Hematopoietic multipotent progenitor cell treated with erythropoietin and hydrocortisone succinate and interleukin-3 and kit ligand, for 15 days (in vitro differentiated cells): ENCODE measurements at regions not wholly inside any gene's neighbourhood (a gene's known extent, or its start where the extent isn't known, plus 50 kb on each side); places are given as distances from the start of the nearest gene placed in this dataset.

Experiments
- DNase-seq: peaks from one replicate; pipeline ENCODE4 v3.0.0-alpha.2; 2015; ENCODE audit warnings: low spot score

- DNase-seq: no peak
Measured at GRCh38 chr3:127396473-127396872, 108.6 kb upstream of the PRR20G start.

- no peak for DNase-seq
Measured at GRCh38 chr3:127395663-127396355, 108.0 kb upstream of the PRR20G start.

GRCh38 chr3:127394984-127395662, 107.3 kb upstream of the PRR20G start:
- DNase-seq: no peak

GRCh38 chr3:127394031-127394430, 106.2 kb upstream of the PRR20G start:
- DNase-seq: no peak

GRCh38 chr3:127393131-127393820, 105.4 kb upstream of the PRR20G start:
- DNase-seq: no peak

GRCh38 chr3:127392156-127392490, 104.3 kb upstream of the PRR20G start:
- no peak for DNase-seq

GRCh38 chr3:127391436-127392155, 103.8 kb upstream of the PRR20G start:
- no peak for DNase-seq

GRCh38 chr3:127390365-127391025, 102.6 kb upstream of the PRR20G start:
- DNase-seq: no peak

GRCh38 chr3:127389913-127390312, 102.1 kb upstream of the PRR20G start:
- DNase-seq: no peak

GRCh38 chr3:127389420-127389819, 101.6 kb upstream of the PRR20G start:
- no peak for DNase-seq

- DNase-seq: no peak
Measured at GRCh38 chr3:127388427-127388826, 100.6 kb upstream of the PRR20G start.

GRCh38 chr3:127387556-127388153, 99.8 kb upstream of the PRR20G start:
- no peak for DNase-seq

- no peak for DNase-seq
Measured at GRCh38 chr3:127387119-127387518, 99.3 kb upstream of the PRR20G start.

GRCh38 chr3:127386490-127386889, 98.6 kb upstream of the PRR20G start:
- no peak for DNase-seq

- DNase-seq: no peak
Measured at GRCh38 chr3:127385540-127385870, 97.7 kb upstream of the PRR20G start.

- DNase-seq: no peak
Measured at GRCh38 chr3:127384717-127385539, 97.1 kb upstream of the PRR20G start.

- DNase-seq: no peak
Measured at GRCh38 chr3:127383656-127384179, 95.9 kb upstream of the PRR20G start.

- DNase-seq: no peak
Measured at GRCh38 chr3:127377801-127378655, 90.2 kb upstream of the PRR20G start.

GRCh38 chr3:127375151-127375930, 87.5 kb upstream of the PRR20G start:
- DNase-seq: no peak
